MM.1S (cell line): ENCODE measurements at regions not wholly inside any gene's neighbourhood (a gene's known extent, or its start where the extent isn't known, plus 50 kb on each side); places are given as distances from the start of the nearest gene placed in this dataset.
A peak's percentile ranks its signal among the peaks of the same experiment; 100 is the strongest.

Experiments used
- DNase-seq: peaks from one replicate; pipeline ENCODE4 v3.0.0-alpha.2; 2015
- H2AFZ ChIP-seq: fragments of 300-600 bp; sonication (generic); 2 replicates; pipeline ENCODE4 v1.6.0; 2016; ENCODE audit warnings: antibody characterized with exemption, low read length
- H3F3A ChIP-seq: fragments of 300-600 bp; sonication (generic); 2 replicates; pipeline ENCODE4 v1.6.1; 2016; ENCODE audit warnings: mild to moderate bottlenecking, antibody characterized with exemption, low read length, moderate library complexity, mixed read lengths; ENCODE audit not compliant: insufficient read depth
- H3K27ac ChIP-seq: fragments of 300-600 bp; sonication (generic); 2 replicates; pipeline ENCODE4 v1.5.1; 2016; ENCODE audit warnings: mild to moderate bottlenecking, low read length
- H3K27me3 ChIP-seq: fragments of 300-600 bp; sonication (generic); replicated peaks from 2 replicates; pipeline ENCODE4 v1.6.0; 2016; ENCODE audit warnings: low read length; ENCODE audit not compliant: insufficient read depth
- H3K36me3 ChIP-seq: fragments of 300-600 bp; sonication (generic); replicated peaks from 2 replicates; pipeline ENCODE4 v1.6.1; 2016; ENCODE audit warnings: mild to moderate bottlenecking, low read length, mixed read lengths; ENCODE audit not compliant: insufficient read depth
- H3K4me1 ChIP-seq: fragments of 300-600 bp; sonication (generic); 2 replicates; pipeline ENCODE4 v1.6.1; 2016; ENCODE audit warnings: low read length, mixed read lengths
- H3K4me2 ChIP-seq: fragments of 300-600 bp; sonication (generic); 2 replicates; pipeline ENCODE4 v1.6.0; 2016; ENCODE audit warnings: low read depth, low read length
- H3K4me3 ChIP-seq: fragments of 300-600 bp; sonication (generic); 2 replicates; pipeline ENCODE4 v1.5.1; 2016; ENCODE audit warnings: low read length, mixed read lengths
- H3K79me2 ChIP-seq: fragments of 300-600 bp; sonication (generic); 2 replicates; pipeline ENCODE4 v1.6.1; 2016; ENCODE audit warnings: mixed run types, low read length, mixed read lengths
- H3K9ac ChIP-seq: fragments of 300-600 bp; sonication (generic); 2 replicates; pipeline ENCODE4 v1.6.1; 2016; ENCODE audit warnings: low read length, mixed read lengths
- H3K9me2 ChIP-seq: fragments of 300-600 bp; sonication (generic); replicated peaks from 2 replicates; pipeline ENCODE4 v1.6.1; 2016; ENCODE audit warnings: mild to moderate bottlenecking, low read length, mixed read lengths; ENCODE audit not compliant: insufficient read depth
- H3K9me3 ChIP-seq: fragments of 300-600 bp; sonication (generic); replicated peaks from 2 replicates; pipeline ENCODE4 v1.6.1; 2016; ENCODE audit warnings: mild to moderate bottlenecking, low read length, mixed read lengths; ENCODE audit not compliant: insufficient read depth
- H4K20me1 ChIP-seq: fragments of 300-600 bp; sonication (generic); 2 replicates; pipeline ENCODE4 v1.6.1; 2016; ENCODE audit warnings: mild to moderate bottlenecking, low read length, moderate library complexity, mixed read lengths; ENCODE audit not compliant: insufficient read depth
- CTCF ChIP-seq: fragments of 300-600 bp; sonication (generic); IDR thresholded peaks from 2 replicates; pipeline ENCODE4 v1.5.1; 2016; ENCODE audit warnings: antibody characterized with exemption, low read length, mixed read lengths
- EZH2 ChIP-seq: fragments of 300-600 bp; sonication (generic); optimal IDR thresholded peaks from 2 replicates; pipeline ENCODE3; 2017; ENCODE audit warnings: low read depth, mild to moderate bottlenecking, antibody characterized with exemption, low read length, mixed read lengths
- EZH2phosphoT487 ChIP-seq: fragments of 300-600 bp; sonication (generic); IDR thresholded peaks from 2 replicates; pipeline ENCODE4 v1.6.1; 2018; ENCODE audit warnings: antibody characterized with exemption, low read length

GRCh38 chr6:74410630-74411029 lies 714.6 kb downstream of the CD109 start:
- no peak for TF ChIP-seq EZH2
- no peak for TF ChIP-seq CTCF
- TF ChIP-seq EZH2phosphoT487, result no peak
- Histone ChIP-seq H3K4me2 (no peak overlapping the region), H2AFZ (no peak overlapping the region), H3K4me1 (no peaks in the 10 kb centered on the region), H3K27ac (no peak overlapping the region), H3F3A (no peaks in the 10 kb centered on the region), H3K36me3 (no peaks in the 10 kb centered on the region), H3K4me3 (no peak overlapping the region), H3K27me3 (no peaks in the 10 kb centered on the region), H3K79me2 (no peaks in the 10 kb centered on the region), H3K9me2 (no peaks in the 10 kb centered on the region), H3K9me3 (no peaks in the 10 kb centered on the region), H4K20me1 (no peaks in the 10 kb centered on the region), H3K9ac (no peak overlapping the region)
- DNase-seq, result no peak

GRCh38 chr6:74409447-74409846 lies 713.4 kb downstream of the CD109 start:
- Histone ChIP-seq H3K4me1 (no peaks in the 10 kb centered on the region), H3K4me2 (no peak overlapping the region), H2AFZ (no peak overlapping the region), H3F3A (no peaks in the 10 kb centered on the region), H4K20me1 (no peaks in the 10 kb centered on the region), H3K79me2 (no peaks in the 10 kb centered on the region), H3K27me3 (no peaks in the 10 kb centered on the region), H3K9me3 (no peaks in the 10 kb centered on the region), H3K27ac (no peak overlapping the region), H3K36me3 (no peaks in the 10 kb centered on the region), H3K9me2 (no peaks in the 10 kb centered on the region), H3K9ac (no peak overlapping the region), H3K4me3 (no peak overlapping the region)
- peak; percentile 20 for DNase-seq
- TF ChIP-seq CTCF, result peak; percentile 21; the same call in 1 of the 2 replicates
- TF ChIP-seq EZH2, result no peak
- TF ChIP-seq EZH2phosphoT487, result no peak

GRCh38 chr6:74408844-74409243 lies 712.8 kb downstream of the CD109 start:
- Histone ChIP-seq H3K4me1 (no peaks in the 10 kb centered on the region), H3K9ac (no peak overlapping the region), H3K4me2 (no peak overlapping the region), H3K79me2 (no peaks in the 10 kb centered on the region), H3K9me2 (no peaks in the 10 kb centered on the region), H3K36me3 (no peaks in the 10 kb centered on the region), H3K4me3 (no peak overlapping the region), H3F3A (no peaks in the 10 kb centered on the region), H2AFZ (no peak overlapping the region), H3K27me3 (no peaks in the 10 kb centered on the region), H3K9me3 (no peaks in the 10 kb centered on the region), H3K27ac (no peak overlapping the region), H4K20me1 (no peaks in the 10 kb centered on the region)
- TF ChIP-seq EZH2phosphoT487 (no peak), EZH2 (no peak), CTCF (no peak)
- no peak for DNase-seq
